ENCODE measurements at regions not wholly inside any gene's neighbourhood (a gene's known extent, or its start where the extent isn't known, plus 50 kb on each side); places are given as distances from the start of the nearest gene placed in this dataset.
"Not testable (repeated sequence)": the region's sequence is repeated elsewhere in the genome, so short reads cannot be mapped to it uniquely, and the experiment has no call there.

DNA sequence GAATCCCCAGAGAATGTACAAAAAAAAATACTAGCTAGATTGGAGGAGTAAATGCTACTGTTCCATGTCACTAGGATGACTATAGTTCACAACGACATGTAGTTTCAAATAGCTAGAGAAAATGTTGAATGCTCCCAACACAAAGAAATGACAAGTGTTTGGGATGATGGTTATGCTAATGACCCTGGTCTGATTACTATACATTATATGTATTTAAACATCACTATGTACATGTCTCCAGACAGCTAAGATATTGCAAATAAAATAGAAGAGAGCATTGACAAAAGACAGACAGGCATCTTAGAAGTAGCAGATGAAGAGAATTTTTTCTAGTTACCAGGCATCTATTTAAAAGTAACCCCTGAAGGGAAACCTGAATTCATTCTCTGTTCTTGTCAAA is 281.6 kb upstream of the SLC16A7 start:
- peaks cover 0 to 3% (median 2%) of the 10 kb centered on the region in 3 donors for H3K27me3 Mint-ChIP-seq (ENCODE audit: low read depth in 3 of 3)
- no peaks in the 10 kb centered on the region for H3K36me3 Mint-ChIP-seq
- H3K4me1 Mint-ChIP-seq, result no peaks in the 10 kb centered on the region
- H3K9me3 Mint-ChIP-seq, result peaks cover 8 to 28% (median 18%) of the 10 kb centered on the region in 6 donors
- H3K27ac Mint-ChIP-seq, result no peak overlapping the region
- DNase-seq, result no peak
- no peak overlapping the region for H3K4me3 Mint-ChIP-seq

- Mint-ChIP-seq H3K9me3 (peaks cover 11 to 27% (median 16%) of the 10 kb centered on the region in 6 donors), H3K36me3 (no peaks in the 10 kb centered on the region), H3K27me3 (ENCODE audit: low read depth in 3 of 3) (peaks cover 0 to 3% (median 0%) of the 10 kb centered on the region in 3 donors), H3K4me3 (no peak overlapping the region), H3K27ac (no peak overlapping the region), H3K4me1 (no peaks in the 10 kb centered on the region)
- no peak for DNase-seq
Measured at GRCh38 chr12:59304077-59304721, 291.6 kb upstream of the SLC16A7 start.

GRCh38 chr12:59298296-59298695 is 297.5 kb upstream of the SLC16A7 start:
- Mint-ChIP-seq H3K4me1 (no peaks in the 10 kb centered on the region), H3K9me3 (peaks cover 12 to 25% (median 17%) of the 10 kb centered on the region in 6 donors), H3K27ac (no peak overlapping the region), H3K4me3 (no peak overlapping the region), H3K27me3 (ENCODE audit: low read depth in 3 of 3) (peaks cover 0 to 3% (median 0%) of the 10 kb centered on the region in 3 donors), H3K36me3 (no peaks in the 10 kb centered on the region)
- DNase-seq, result no peak

DNA sequence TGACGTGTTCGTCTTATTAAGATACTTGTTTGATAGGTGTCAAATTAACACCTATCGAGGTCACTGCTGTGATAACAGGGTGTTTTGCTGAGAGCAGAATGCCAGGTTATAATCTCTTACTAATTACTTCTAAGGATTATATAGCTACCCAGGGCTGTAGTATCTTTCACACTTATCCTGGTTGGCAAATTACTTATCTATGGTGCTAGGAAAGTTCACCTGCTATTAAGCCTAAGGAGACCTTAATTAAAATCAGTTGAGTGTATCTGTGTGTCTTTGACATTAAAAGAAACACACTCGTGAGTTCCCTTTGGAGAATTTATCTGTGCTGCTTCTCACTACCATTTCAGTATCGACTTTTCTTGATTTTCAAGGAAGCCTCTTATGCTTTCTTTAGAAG is 301.6 kb upstream of the SLC16A7 start:
- H3K36me3 Mint-ChIP-seq, result no peaks in the 10 kb centered on the region
- peaks cover 2 to 20% (median 7%) of the 10 kb centered on the region in 6 donors for H3K9me3 Mint-ChIP-seq
- H3K4me1 Mint-ChIP-seq, result no peaks in the 10 kb centered on the region
- no peaks in the 10 kb centered on the region for H3K27me3 Mint-ChIP-seq (ENCODE audit: low read depth in 3 of 3)
- H3K27ac Mint-ChIP-seq, result no peak overlapping the region
- no peak for DNase-seq
- no peak overlapping the region for H3K4me3 Mint-ChIP-seq

GRCh38 chr12:59282999-59283398 is 312.8 kb upstream of the SLC16A7 start:
- H3K9me3 Mint-ChIP-seq, result peaks cover 2 to 34% (median 10%) of the 10 kb centered on the region in 6 donors
- no peak overlapping the region for H3K4me3 Mint-ChIP-seq
- H3K27ac Mint-ChIP-seq, result no peak overlapping the region
- H3K27me3 Mint-ChIP-seq (ENCODE audit: low read depth in 3 of 3), result no peaks in the 10 kb centered on the region
- peaks cover 0 to 4% (median 0%) of the 10 kb centered on the region in 3 donors for H3K36me3 Mint-ChIP-seq
- DNase-seq, result no peak
- H3K4me1 Mint-ChIP-seq, result no peaks in the 10 kb centered on the region

- H3K4me3 Mint-ChIP-seq; H3K36me3 Mint-ChIP-seq; H3K27ac Mint-ChIP-seq; DNase-seq; H3K27me3 Mint-ChIP-seq (ENCODE audit: low read depth in 3 of 3); H3K4me1 Mint-ChIP-seq: not testable (repeated sequence)
- peaks cover 14 to 35% (median 24%) of the 10 kb centered on the region in 6 donors for H3K9me3 Mint-ChIP-seq
Measured at GRCh38 chr12:59273561-59273960, 322.3 kb upstream of the SLC16A7 start.

- peaks cover 1 to 2% (median 1%) of the 10 kb centered on the region in 3 donors for H3K27me3 Mint-ChIP-seq (ENCODE audit: low read depth in 3 of 3)
- H3K36me3 Mint-ChIP-seq, result no peaks in the 10 kb centered on the region
- no peak for DNase-seq
- H3K9me3 Mint-ChIP-seq, result peaks cover 16 to 43% (median 28%) of the 10 kb centered on the region in 6 donors
- H3K27ac Mint-ChIP-seq, result no peak overlapping the region
- H3K4me1 Mint-ChIP-seq, result no peaks in the 10 kb centered on the region
- H3K4me3 Mint-ChIP-seq, result no peak overlapping the region
Measured at GRCh38 chr12:59268295-59268809, 327.5 kb upstream of the SLC16A7 start.

DNA sequence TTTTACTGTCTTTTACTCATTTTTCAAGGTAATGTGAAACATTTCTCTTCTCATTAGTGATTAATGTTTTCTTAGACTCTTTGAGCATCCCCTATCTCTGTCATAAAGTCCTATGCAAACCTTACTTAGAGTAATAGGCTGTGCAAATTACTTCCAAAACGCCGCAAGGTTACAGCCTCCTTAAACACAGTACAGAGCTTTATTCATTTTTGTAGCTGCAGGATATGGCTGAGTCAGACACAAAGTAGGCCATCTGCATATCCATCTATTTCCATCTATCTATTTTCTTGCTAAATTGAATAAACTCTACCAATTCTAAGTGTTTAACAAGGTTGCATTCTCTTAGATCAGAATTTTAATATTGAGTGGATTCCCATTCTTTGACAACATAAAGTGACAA is 335.6 kb upstream of the SLC16A7 start:
- H3K27me3 Mint-ChIP-seq (ENCODE audit: low read depth in 3 of 3), result peaks cover 0 to 2% (median 0%) of the 10 kb centered on the region in 3 donors
- peaks cover 0 to 24% (median 7%) of the 10 kb centered on the region in 6 donors for H3K9me3 Mint-ChIP-seq
- H3K27ac Mint-ChIP-seq, result no peak overlapping the region
- no peaks in the 10 kb centered on the region for H3K4me1 Mint-ChIP-seq
- no peak overlapping the region for H3K4me3 Mint-ChIP-seq
- no peak for DNase-seq
- no peaks in the 10 kb centered on the region for H3K36me3 Mint-ChIP-seq

- Mint-ChIP-seq H3K4me3 (no peak overlapping the region), H3K9me3 (peaks cover 9 to 43% (median 14%) of the 10 kb centered on the region in 6 donors), H3K36me3 (no peaks in the 10 kb centered on the region), H3K27me3 (ENCODE audit: low read depth in 3 of 3) (peaks cover 0 to 2% (median 0%) of the 10 kb centered on the region in 3 donors), H3K27ac (no peak overlapping the region), H3K4me1 (no peaks in the 10 kb centered on the region)
- no peak for DNase-seq
Measured at GRCh38 chr12:59252731-59253130, 332.4 kb upstream of the LRIG3 start.

- DNase-seq, result no peak
- Mint-ChIP-seq H3K4me3 (no peak overlapping the region), H3K27ac (no peak overlapping the region), H3K4me1 (no peaks in the 10 kb centered on the region), H3K36me3 (no peaks in the 10 kb centered on the region), H3K9me3 (peaks cover 11 to 43% (median 16%) of the 10 kb centered on the region in 6 donors), H3K27me3 (ENCODE audit: low read depth in 3 of 3) (peaks cover 0 to 2% (median 0%) of the 10 kb centered on the region in 3 donors)
Measured at GRCh38 chr12:59250766-59251165, 330.5 kb upstream of the LRIG3 start.

DNA sequence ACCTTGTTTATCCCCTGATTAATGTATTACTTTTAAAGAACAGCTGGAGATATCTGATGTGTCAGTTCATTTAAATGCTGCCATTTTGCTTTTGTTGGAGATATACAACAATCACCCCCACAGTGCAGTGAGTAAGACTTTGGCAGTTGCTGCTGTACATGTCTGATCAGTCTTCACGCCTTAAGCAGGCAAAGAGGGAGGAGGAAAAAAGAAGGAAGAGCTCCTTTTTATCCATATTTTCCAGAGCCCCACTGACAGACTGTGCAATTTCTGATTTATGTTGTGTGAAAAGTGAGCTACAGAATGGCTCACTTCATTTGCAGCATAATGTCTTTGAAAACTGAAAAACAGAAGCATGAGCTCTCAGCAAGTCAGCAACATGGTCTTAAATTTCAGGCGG is 319.7 kb upstream of the LRIG3 start:
- Mint-ChIP-seq H3K4me1 (no peaks in the 10 kb centered on the region), H3K4me3 (no peak overlapping the region), H3K9me3 (peaks cover 2 to 20% (median 4%) of the 10 kb centered on the region in 6 donors), H3K36me3 (peaks cover 0 to 3% (median 0%) of the 10 kb centered on the region in 3 donors), H3K27me3 (ENCODE audit: low read depth in 3 of 3) (peaks cover 0 to 2% (median 0%) of the 10 kb centered on the region in 3 donors), H3K27ac (no peak overlapping the region)
- DNase-seq, result no peak

DNA sequence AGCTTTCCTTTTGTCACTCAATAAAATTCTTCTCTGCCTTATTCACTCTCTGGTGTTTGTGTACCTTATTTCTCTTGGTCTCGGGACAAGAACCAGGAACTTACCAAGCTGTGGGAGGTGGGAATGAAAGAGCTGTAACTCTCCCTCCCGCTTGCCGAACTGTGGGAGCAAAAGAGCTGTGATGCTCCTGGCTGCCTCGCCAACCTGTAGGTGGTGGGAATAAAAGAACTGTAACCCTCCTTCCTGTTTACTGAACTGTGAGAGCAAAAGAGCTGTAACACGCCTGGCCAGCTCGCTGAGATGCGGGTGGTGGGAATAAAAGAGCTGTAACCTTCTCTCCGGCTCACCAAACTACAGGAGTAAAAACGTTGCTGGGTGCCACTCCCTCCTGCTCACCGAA is 314.1 kb upstream of the LRIG3 start:
- Mint-ChIP-seq H3K27me3 (ENCODE audit: low read depth in 3 of 3) (peaks cover 0 to under 1% (median 0%) of the 10 kb centered on the region in 3 donors), H3K27ac (no peak overlapping the region), H3K4me3 (no peak overlapping the region), H3K9me3 (peaks cover 3 to 37% (median 6%) of the 10 kb centered on the region in 6 donors), H3K36me3 (no peaks in the 10 kb centered on the region), H3K4me1 (no peaks in the 10 kb centered on the region)
- DNase-seq, result no peak

- Mint-ChIP-seq H3K9me3 (peaks cover 8 to 39% (median 17%) of the 10 kb centered on the region in 6 donors), H3K36me3 (peaks cover 0 to 4% (median 1%) of the 10 kb centered on the region in 3 donors), H3K4me1 (no peaks in the 10 kb centered on the region), H3K4me3 (no peak overlapping the region), H3K27ac (no peak overlapping the region), H3K27me3 (ENCODE audit: low read depth in 3 of 3) (peaks cover 0 to 2% (median 0%) of the 10 kb centered on the region in 3 donors)
- DNase-seq, result no peak
Measured at GRCh38 chr12:59230334-59230733, 310.0 kb upstream of the LRIG3 start.

GRCh38 chr12:59219148-59219547 is 298.8 kb upstream of the LRIG3 start:
- no peak for DNase-seq
- H3K4me3 Mint-ChIP-seq, result no peak overlapping the region
- no peaks in the 10 kb centered on the region for H3K4me1 Mint-ChIP-seq
- H3K27me3 Mint-ChIP-seq (ENCODE audit: low read depth in 3 of 3), result no peaks in the 10 kb centered on the region
- no peak overlapping the region for H3K27ac Mint-ChIP-seq
- peaks cover 0 to 13% (median 5%) of the 10 kb centered on the region in 6 donors for H3K9me3 Mint-ChIP-seq
- H3K36me3 Mint-ChIP-seq, result no peaks in the 10 kb centered on the region
